ENCODE measurements at regions not wholly inside any gene's neighbourhood (a gene's known extent, or its start where the extent isn't known, plus 50 kb on each side); places are given as distances from the start of the nearest gene placed in this dataset.
"Not testable (repeated sequence)": the region's sequence is repeated elsewhere in the genome, so short reads cannot be mapped to it uniquely, and the experiment has no call there.

DNA sequence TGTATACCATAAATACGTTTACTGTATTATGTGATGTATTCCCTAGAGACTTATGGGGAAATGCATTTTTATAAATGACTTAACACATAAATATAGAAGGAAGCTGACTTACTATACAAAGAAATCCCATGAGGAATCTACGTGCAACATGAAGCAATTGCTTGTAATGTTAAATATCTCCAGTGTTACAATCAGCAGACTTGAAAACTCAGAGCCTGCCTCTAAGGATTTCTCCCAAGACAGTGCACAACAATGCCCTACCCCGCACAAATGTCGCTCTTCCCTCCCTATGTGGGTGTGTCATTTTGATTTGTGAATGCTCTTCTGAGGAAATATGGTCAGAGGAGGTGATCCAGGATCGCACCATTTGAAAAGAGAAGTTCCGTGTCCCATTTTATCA, 629.0 kb downstream of the NR2F2 start:
- Histone ChIP-seq H3K9me3 (ENCODE audit: control insufficient read depth, low read depth, low read length) (no peaks in the 10 kb centered on the region), H3K9ac (ENCODE audit: low read length) (no peak overlapping the region), H3K27ac (ENCODE audit: low read length) (no peak overlapping the region), H3K36me3 (ENCODE audit: control insufficient read depth, low read depth, low read length) (no peaks in the 10 kb centered on the region), H3K27me3 (ENCODE audit: control insufficient read depth, insufficient read depth, low read length) (peaks cover 3% of the 10 kb centered on the region), H3K4me1 (ENCODE audit: control insufficient read depth, low read depth, low read length) (no peaks in the 10 kb centered on the region), H3K4me3 (ENCODE audit: low read length) (no peak overlapping the region)

DNA sequence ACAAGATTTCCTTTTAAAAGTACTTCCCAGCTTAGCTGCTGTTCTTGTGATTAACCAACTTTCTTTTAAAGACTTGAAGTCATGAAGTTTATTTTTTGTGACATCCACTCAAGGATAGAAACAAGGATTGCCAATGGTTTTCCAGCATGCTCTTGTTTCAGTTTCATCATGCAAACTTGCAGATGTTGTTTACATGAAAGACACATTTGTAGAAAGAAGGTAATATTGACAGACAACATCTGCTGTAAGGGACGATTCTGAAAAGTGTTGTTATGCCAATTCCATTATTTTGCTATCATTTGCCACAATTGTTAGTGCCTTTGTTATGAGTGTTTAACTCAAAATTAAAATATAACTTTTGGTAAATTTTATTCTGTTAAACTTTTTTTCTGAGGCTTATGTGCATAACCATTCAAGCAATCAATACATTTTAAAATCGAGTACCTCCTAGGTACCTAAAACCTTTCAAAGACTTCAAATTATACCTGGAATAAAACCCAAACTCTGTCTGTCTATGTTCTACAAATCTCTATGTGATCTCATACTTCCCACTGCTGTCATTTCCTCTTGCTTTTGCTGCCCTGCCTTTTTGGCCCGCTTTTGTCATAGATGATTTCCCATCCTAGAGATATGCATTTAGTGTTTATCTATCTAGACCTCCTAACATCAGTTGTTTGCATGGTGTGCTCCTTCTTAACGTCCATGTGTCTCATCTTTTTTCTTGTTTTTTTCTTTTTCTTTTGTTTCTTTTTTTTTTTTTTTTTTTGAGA, 630.4 kb downstream of the NR2F2 start:
- Histone ChIP-seq H3K4me1 (ENCODE audit: control insufficient read depth, low read depth, low read length) (no peaks in the 10 kb centered on the region), H3K36me3 (ENCODE audit: control insufficient read depth, low read depth, low read length) (no peaks in the 10 kb centered on the region), H3K4me3 (ENCODE audit: low read length) (no peak overlapping the region), H3K27me3 (ENCODE audit: control insufficient read depth, insufficient read depth, low read length) (no peaks in the 10 kb centered on the region), H3K27ac (ENCODE audit: low read length) (no peak overlapping the region), H3K9ac (ENCODE audit: low read length) (no peak overlapping the region), H3K9me3 (ENCODE audit: control insufficient read depth, low read depth, low read length) (no peaks in the 10 kb centered on the region)

DNA sequence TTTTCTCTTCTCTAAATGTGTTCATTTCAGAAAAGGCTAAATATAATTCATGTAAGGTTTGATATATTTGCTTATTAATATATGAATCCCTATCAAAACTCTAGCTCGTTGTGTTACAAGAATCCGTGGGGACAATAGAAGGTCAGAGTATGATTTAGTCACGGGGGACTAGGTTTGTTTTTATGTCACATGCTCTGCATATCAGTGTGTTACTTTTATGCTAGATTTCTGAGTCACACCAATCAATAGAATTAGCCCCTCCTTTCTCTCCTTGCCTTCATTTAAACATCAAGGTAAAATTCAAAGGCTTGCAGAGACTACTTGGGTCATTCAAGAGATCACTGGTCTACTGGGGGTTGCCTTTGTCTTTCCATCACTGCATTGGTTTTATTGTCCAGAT, 636.1 kb downstream of the NR2F2 start:
- Histone ChIP-seq H3K27ac (ENCODE audit: low read length) (no peak overlapping the region), H3K4me3 (ENCODE audit: low read length) (no peak overlapping the region), H3K27me3 (ENCODE audit: control insufficient read depth, insufficient read depth, low read length) (no peaks in the 10 kb centered on the region), H3K9ac (ENCODE audit: low read length) (no peak overlapping the region), H3K4me1 (ENCODE audit: control insufficient read depth, low read depth, low read length) (peaks cover 6% of the 10 kb centered on the region), H3K9me3 (ENCODE audit: control insufficient read depth, low read depth, low read length) (no peaks in the 10 kb centered on the region), H3K36me3 (ENCODE audit: control insufficient read depth, low read depth, low read length) (no peaks in the 10 kb centered on the region)

DNA sequence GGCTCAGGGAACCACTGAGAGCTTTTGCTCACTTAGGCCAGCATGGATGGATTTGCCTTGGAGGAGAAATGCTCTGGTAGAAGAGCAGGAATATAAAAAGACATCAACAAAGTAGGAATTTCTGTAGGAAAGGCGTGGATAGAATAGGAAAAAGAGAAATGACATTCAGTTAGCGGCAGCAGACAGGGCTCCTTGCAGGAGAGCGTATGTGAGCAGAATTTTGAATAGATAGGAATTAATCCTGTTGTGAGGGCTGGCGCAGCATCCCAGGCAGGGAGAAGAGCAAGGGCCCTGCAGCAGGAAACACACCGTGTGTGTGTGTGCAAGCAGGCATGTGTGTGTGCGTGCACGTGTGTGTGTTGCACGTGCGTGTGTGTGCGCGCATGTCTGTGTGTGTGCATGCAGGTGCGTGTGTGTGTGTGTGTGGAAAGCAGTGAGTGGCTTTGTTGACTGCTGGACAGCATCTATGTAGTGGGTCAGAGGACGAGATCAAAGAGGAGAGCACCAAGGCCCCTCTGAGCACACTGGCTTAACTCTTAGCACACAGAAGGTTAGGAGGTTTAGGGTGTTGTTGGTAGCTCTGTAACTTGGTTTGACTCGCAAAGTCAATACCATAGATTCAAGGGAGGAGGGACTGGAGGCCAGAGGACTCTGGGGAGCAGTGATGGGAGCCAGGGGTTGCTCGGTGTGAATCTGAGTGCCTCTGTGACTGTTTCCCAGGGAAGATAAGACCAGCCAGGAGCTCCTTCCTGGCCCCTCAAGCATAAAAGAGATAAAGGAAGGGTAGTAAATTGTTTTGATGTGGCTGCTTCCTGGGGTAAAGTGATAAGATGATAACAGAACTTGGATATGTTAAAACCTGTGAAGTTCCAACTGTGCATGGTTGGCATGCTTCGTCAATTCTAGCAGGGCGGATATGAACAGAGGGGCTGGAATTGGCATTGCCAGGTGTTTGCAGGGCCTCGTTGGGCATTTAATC, 639.5 kb downstream of the NR2F2 start:
- H3K4me3 ChIP-seq (ENCODE audit: low read length) = no peak overlapping the region
- no peaks in the 10 kb centered on the region for H3K9me3 ChIP-seq (ENCODE audit: control insufficient read depth, low read depth, low read length)
- peaks cover 6% of the 10 kb centered on the region for H3K4me1 ChIP-seq (ENCODE audit: control insufficient read depth, low read depth, low read length)
- no peak overlapping the region for H3K27ac ChIP-seq (ENCODE audit: low read length)
- H3K27me3 ChIP-seq (ENCODE audit: control insufficient read depth, insufficient read depth, low read length) = no peaks in the 10 kb centered on the region
- no peak overlapping the region for H3K9ac ChIP-seq (ENCODE audit: low read length)
- no peaks in the 10 kb centered on the region for H3K36me3 ChIP-seq (ENCODE audit: control insufficient read depth, low read depth, low read length)

DNA sequence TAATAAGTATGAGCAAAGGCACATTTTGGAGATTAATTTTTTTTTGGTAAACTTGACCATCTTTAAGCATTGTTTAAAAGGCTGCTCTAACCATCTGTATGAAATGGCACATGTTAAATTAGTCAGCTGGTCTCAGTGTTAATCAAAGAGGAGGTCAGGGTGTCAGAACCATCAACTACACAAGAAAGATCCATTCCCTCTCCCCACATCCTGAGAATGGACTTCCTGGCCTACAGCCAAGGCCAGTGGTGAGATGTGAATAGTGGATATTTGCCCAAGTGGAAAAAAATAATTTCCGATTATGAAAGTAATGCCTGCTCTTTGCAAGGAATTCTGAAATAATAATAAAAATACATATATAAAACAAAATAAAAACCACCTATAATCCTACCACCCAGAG, 641.7 kb downstream of the NR2F2 start:
- Histone ChIP-seq H3K27ac (ENCODE audit: low read length) (no peak overlapping the region), H3K36me3 (ENCODE audit: control insufficient read depth, low read depth, low read length) (no peaks in the 10 kb centered on the region), H3K4me1 (ENCODE audit: control insufficient read depth, low read depth, low read length) (peaks cover under 1% of the 10 kb centered on the region), H3K27me3 (ENCODE audit: control insufficient read depth, insufficient read depth, low read length) (no peaks in the 10 kb centered on the region), H3K4me3 (ENCODE audit: low read length) (no peak overlapping the region), H3K9me3 (ENCODE audit: control insufficient read depth, low read depth, low read length) (no peaks in the 10 kb centered on the region), H3K9ac (ENCODE audit: low read length) (no peak overlapping the region)

DNA sequence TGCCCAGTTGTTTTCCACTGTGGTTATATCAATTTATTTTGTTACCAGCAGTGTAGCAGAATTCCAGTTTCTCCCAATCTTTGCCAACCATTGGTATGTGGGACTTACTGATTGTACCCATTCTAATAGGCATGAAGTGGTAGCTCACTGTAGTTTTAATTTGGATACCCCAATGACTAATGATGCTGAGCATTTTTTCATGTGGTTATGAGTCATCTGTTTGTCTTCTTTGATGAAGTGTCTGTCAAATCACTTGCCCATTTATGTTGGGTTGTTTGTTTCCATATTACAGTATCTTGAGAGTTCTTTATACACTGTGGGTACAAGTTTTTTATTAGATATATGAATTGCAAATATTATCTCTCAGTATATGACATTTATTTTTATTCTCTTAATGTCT, 644.3 kb downstream of the NR2F2 start:
- H3K36me3 ChIP-seq (ENCODE audit: control insufficient read depth, low read depth, low read length) = no peaks in the 10 kb centered on the region
- H3K27me3 ChIP-seq (ENCODE audit: control insufficient read depth, insufficient read depth, low read length) = no peaks in the 10 kb centered on the region
- no peaks in the 10 kb centered on the region for H3K9me3 ChIP-seq (ENCODE audit: control insufficient read depth, low read depth, low read length)
- H3K9ac ChIP-seq (ENCODE audit: low read length) = no peak overlapping the region
- no peaks in the 10 kb centered on the region for H3K4me1 ChIP-seq (ENCODE audit: control insufficient read depth, low read depth, low read length)
- H3K27ac ChIP-seq (ENCODE audit: low read length) = no peak overlapping the region
- H3K4me3 ChIP-seq (ENCODE audit: low read length) = no peak overlapping the region

DNA sequence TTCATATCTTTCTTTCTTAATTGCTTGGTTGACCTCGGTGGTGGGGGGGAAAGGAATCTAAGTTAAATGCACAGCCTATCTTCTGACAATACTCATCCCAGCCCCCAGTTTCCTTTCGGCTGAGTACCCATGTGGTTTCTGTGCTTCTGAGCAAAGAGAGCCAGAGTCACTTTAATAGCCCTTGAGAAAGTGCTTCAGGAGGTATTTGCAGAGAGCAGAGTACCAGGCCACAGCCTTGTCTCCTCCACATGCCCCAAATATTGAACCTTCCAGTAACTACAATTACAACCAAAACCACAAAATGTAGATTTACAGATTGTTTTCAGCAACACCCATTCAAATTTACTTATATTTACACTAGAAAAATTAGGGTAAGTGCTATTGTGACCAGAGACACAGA, 647.4 kb downstream of the NR2F2 start:
- Histone ChIP-seq H3K36me3 (ENCODE audit: control insufficient read depth, low read depth, low read length) (no peaks in the 10 kb centered on the region), H3K4me3 (ENCODE audit: low read length) (no peak overlapping the region), H3K9ac (ENCODE audit: low read length) (no peak overlapping the region), H3K27me3 (ENCODE audit: control insufficient read depth, insufficient read depth, low read length) (no peaks in the 10 kb centered on the region), H3K4me1 (ENCODE audit: control insufficient read depth, low read depth, low read length) (no peaks in the 10 kb centered on the region), H3K27ac (ENCODE audit: low read length) (no peak overlapping the region), H3K9me3 (ENCODE audit: control insufficient read depth, low read depth, low read length) (no peaks in the 10 kb centered on the region)

DNA sequence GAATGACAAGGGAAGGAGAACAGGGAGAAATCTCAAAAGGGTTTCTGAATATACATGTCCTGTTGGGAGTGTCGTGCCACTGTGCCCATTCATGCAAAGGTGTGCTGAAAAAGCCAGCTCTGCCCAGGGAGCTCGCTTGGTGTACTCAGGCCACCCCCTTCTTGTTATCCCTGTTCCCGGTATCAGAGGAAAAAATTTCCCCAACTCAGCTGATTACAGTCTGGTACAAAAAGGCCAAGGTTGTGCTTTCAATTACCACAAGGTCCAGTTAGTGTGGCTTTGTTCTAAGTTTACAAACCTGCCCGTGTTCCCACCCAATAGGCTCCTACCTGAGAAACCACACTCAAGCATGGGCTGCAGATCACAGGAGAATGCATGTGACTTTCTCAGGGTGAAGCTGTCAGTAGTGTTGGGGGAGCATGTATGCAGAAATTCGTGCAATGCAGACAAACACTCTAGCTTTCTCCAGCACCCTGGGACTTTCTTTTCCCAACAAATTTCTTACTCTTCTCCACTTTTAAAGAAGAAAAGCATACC, 648.5 kb downstream of the NR2F2 start:
- no peaks in the 10 kb centered on the region for H3K9me3 ChIP-seq (ENCODE audit: control insufficient read depth, low read depth, low read length)
- H3K9ac ChIP-seq (ENCODE audit: low read length) = no peak overlapping the region
- no peaks in the 10 kb centered on the region for H3K4me1 ChIP-seq (ENCODE audit: control insufficient read depth, low read depth, low read length)
- no peak overlapping the region for H3K4me3 ChIP-seq (ENCODE audit: low read length)
- H3K27ac ChIP-seq (ENCODE audit: low read length) = no peak overlapping the region
- no peaks in the 10 kb centered on the region for H3K36me3 ChIP-seq (ENCODE audit: control insufficient read depth, low read depth, low read length)
- no peaks in the 10 kb centered on the region for H3K27me3 ChIP-seq (ENCODE audit: control insufficient read depth, insufficient read depth, low read length)

DNA sequence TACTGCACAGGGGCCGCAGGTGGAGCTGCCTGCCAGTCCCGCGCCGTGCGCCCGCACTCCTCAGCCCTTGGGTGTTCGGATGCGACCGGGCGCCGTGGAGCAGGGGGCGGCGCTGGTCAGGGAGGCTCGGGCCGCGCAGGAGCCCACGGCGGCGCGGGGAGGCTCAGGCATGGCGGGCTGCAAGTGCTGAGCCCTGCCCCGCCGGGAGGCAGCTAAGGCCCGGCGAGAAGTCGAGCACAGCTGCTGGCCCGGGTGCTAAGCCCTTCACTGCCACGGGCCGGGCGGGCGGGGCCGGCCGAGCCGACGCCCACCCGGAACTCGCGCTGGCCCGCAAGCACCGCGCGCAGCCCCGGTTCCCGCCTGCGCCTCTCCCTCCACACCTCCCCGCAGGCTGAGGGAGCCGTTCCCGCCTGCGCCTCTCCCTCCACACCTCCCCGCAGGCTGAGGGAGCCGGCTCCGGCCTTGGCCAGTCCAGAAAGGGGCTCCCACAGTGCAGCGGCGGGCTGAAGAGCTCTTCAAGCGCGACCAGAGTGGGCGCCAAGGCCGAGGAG, 653.7 kb downstream of the NR2F2 start:
- H3K9me3 ChIP-seq (ENCODE audit: control insufficient read depth, low read depth, low read length) = peaks cover 12% of the 10 kb centered on the region
- not testable (repeated sequence) for H3K4me3 ChIP-seq (ENCODE audit: low read length); H3K27ac ChIP-seq (ENCODE audit: low read length); H3K27me3 ChIP-seq (ENCODE audit: control insufficient read depth, insufficient read depth, low read length); H3K9ac ChIP-seq (ENCODE audit: low read length); H3K4me1 ChIP-seq (ENCODE audit: control insufficient read depth, low read depth, low read length); H3K36me3 ChIP-seq (ENCODE audit: control insufficient read depth, low read depth, low read length)

DNA sequence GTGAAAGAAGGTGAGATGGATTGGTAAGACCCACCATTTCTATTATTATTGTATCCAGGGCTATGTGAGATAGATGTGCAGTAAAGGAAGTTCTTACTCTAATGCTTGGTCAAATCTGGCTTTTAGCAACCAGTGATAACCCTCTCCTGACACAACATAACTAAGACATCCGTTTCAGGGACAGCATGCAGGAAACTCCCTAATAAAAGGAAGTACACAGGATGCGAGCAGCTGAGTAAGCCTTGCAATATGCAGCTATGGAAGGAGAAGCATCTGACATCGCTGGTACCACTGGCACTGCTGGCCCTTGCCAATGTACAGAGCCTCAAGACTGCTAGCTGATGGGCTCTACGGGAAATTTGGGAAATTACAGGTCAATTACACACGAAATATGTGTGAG, 662.3 kb downstream of the NR2F2 start:
- H3K36me3 ChIP-seq (ENCODE audit: control insufficient read depth, low read depth, low read length) = no peaks in the 10 kb centered on the region
- H3K4me3 ChIP-seq (ENCODE audit: low read length) = no peak overlapping the region
- H3K9ac ChIP-seq (ENCODE audit: low read length) = no peak overlapping the region
- H3K9me3 ChIP-seq (ENCODE audit: control insufficient read depth, low read depth, low read length) = peaks cover 6% of the 10 kb centered on the region
- no peaks in the 10 kb centered on the region for H3K4me1 ChIP-seq (ENCODE audit: control insufficient read depth, low read depth, low read length)
- H3K27me3 ChIP-seq (ENCODE audit: control insufficient read depth, insufficient read depth, low read length) = no peaks in the 10 kb centered on the region
- H3K27ac ChIP-seq (ENCODE audit: low read length) = no peak overlapping the region

DNA sequence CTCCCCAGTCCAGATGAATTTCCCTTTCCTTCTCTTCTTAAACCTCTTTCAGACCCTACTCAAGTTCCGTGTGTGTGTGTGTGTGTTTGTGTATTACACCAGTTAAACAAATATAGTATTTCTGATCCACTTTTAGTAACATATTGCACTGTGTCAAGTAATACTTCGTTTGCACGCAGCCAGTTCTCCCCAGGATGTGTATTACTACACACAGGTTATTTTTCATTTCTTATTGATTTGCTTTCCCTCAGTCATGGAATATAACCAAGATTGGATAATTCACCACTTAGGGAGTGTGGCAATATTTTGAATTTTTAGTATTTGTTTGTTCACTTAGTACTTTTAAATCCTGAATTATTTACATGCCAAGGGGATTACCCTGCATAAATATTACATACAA, 667.0 kb downstream of the NR2F2 start:
- Histone ChIP-seq H3K4me3 (ENCODE audit: low read length) (no peak overlapping the region), H3K27me3 (ENCODE audit: control insufficient read depth, insufficient read depth, low read length) (no peaks in the 10 kb centered on the region), H3K27ac (ENCODE audit: low read length) (no peak overlapping the region), H3K9ac (ENCODE audit: low read length) (no peak overlapping the region), H3K4me1 (ENCODE audit: control insufficient read depth, low read depth, low read length) (no peaks in the 10 kb centered on the region), H3K36me3 (ENCODE audit: control insufficient read depth, low read depth, low read length) (no peaks in the 10 kb centered on the region), H3K9me3 (ENCODE audit: control insufficient read depth, low read depth, low read length) (no peaks in the 10 kb centered on the region)

All from iPS-18a (cell line).